DMS153 treated with DMSO at 0.1 percent for 48 hours (cell line): ENCODE measurements at regions not wholly inside any gene's neighbourhood (a gene's known extent, or its start where the extent isn't known, plus 50 kb on each side); places are given as distances from the start of the nearest gene placed in this dataset.

Source experiments
- DNase-seq: peaks from one replicate; lab custom pipeline; 2025; ENCODE audit not compliant: unreplicated experiment; lab: John Stamatoyannopoulos, UW

GRCh38 chr18:75518007-75518406 lies 90.5 kb upstream of the SMIM21 start:
- no peak for DNase-seq

GRCh38 chr18:75517286-75517685 lies 89.8 kb upstream of the SMIM21 start:
- no peak for DNase-seq

GRCh38 chr18:75507636-75508035 lies 80.1 kb upstream of the SMIM21 start:
- no peak for DNase-seq

- no peak for DNase-seq
Measured at GRCh38 chr18:75506913-75507312, 79.4 kb upstream of the SMIM21 start.

GRCh38 chr18:75504469-75504868 lies 77.0 kb upstream of the SMIM21 start:
- DNase-seq, result no peak

GRCh38 chr18:75503615-75504014 lies 76.1 kb upstream of the SMIM21 start:
- no peak for DNase-seq

GRCh38 chr18:75502286-75502685 lies 74.8 kb upstream of the SMIM21 start:
- DNase-seq, result no peak

- no peak for DNase-seq
Measured at GRCh38 chr18:75500545-75500944, 73.0 kb upstream of the SMIM21 start.

GRCh38 chr18:75497576-75498235 lies 70.2 kb upstream of the SMIM21 start:
- DNase-seq, result no peak

GRCh38 chr18:75496151-75496550 lies 68.6 kb upstream of the SMIM21 start:
- no peak for DNase-seq

GRCh38 chr18:75492852-75493251 lies 65.3 kb upstream of the SMIM21 start:
- no peak for DNase-seq

- DNase-seq, result no peak
Measured at GRCh38 chr18:75491361-75491760, 63.9 kb upstream of the SMIM21 start.

GRCh38 chr18:75489493-75490190 lies 62.1 kb upstream of the SMIM21 start:
- DNase-seq, result no peak

- DNase-seq, result no peak
Measured at GRCh38 chr18:75483662-75484061, 56.2 kb upstream of the SMIM21 start.

GRCh38 chr18:75482880-75483279 lies 55.4 kb upstream of the SMIM21 start:
- no peak for DNase-seq

- no peak for DNase-seq
Measured at GRCh38 chr18:75480487-75480886, 53.0 kb upstream of the SMIM21 start.

GRCh38 chr18:75478996-75479880 lies 51.7 kb upstream of the SMIM21 start:
- DNase-seq, result peak; percentile 12

GRCh38 chr18:75477900-75478299 lies 50.4 kb upstream of the SMIM21 start:
- DNase-seq, result peak; percentile 3
